Mucosa of stomach (tissue), 1 donor: ENCODE measurements at regions not wholly inside any gene's neighbourhood (a gene's known extent, or its start where the extent isn't known, plus 50 kb on each side); places are given as distances from the start of the nearest gene placed in this dataset.

Experiments
- H3K27me3 ChIP-seq: one replicate; pipeline ENCODE4 v1.7.0; 2013; ENCODE audit warnings: mild to moderate bottlenecking, low read length; ENCODE audit not compliant: control insufficient read depth, insufficient read depth
- H3K36me3 ChIP-seq: one replicate; pipeline ENCODE4 v1.7.0; 2013; ENCODE audit warnings: low read length; ENCODE audit not compliant: control insufficient read depth, insufficient read depth
- H3K4me1 ChIP-seq: one replicate; pipeline ENCODE4 v1.7.0; 2013; ENCODE audit warnings: mild to moderate bottlenecking, low read length; ENCODE audit not compliant: control insufficient read depth, insufficient read depth
- H3K4me3 ChIP-seq: one replicate; pipeline ENCODE4 v1.7.0; 2013; ENCODE audit warnings: low read length
- H3K9ac ChIP-seq: one replicate; pipeline ENCODE4 v1.7.0; 2013; ENCODE audit warnings: mild to moderate bottlenecking, low read length, moderate library complexity
- H3K9me3 ChIP-seq: one replicate; pipeline ENCODE4 v1.7.0; 2013; ENCODE audit warnings: mild to moderate bottlenecking, low read length, moderate library complexity; ENCODE audit not compliant: control insufficient read depth
- donor health status: Pancreatic carcinoma.

- Histone ChIP-seq H3K27me3 (no peaks in the 10 kb centered on the region), H3K4me3 (no peak overlapping the region), H3K4me1 (no peaks in the 10 kb centered on the region), H3K36me3 (no peaks in the 10 kb centered on the region), H3K9ac (no peak overlapping the region), H3K9me3 (no peaks in the 10 kb centered on the region)
Measured at GRCh38 chr20:42020316-42020715, 402.1 kb upstream of the CHD6 start.

- Histone ChIP-seq H3K4me1 (no peaks in the 10 kb centered on the region), H3K36me3 (no peaks in the 10 kb centered on the region), H3K9ac (no peak overlapping the region), H3K4me3 (no peak overlapping the region), H3K27me3 (no peaks in the 10 kb centered on the region), H3K9me3 (no peaks in the 10 kb centered on the region)
Measured at GRCh38 chr20:42018979-42019378, 400.8 kb upstream of the CHD6 start.

- Histone ChIP-seq H3K4me1 (no peaks in the 10 kb centered on the region), H3K36me3 (no peaks in the 10 kb centered on the region), H3K27me3 (no peaks in the 10 kb centered on the region), H3K9me3 (no peaks in the 10 kb centered on the region), H3K9ac (no peak overlapping the region), H3K4me3 (no peak overlapping the region)
Measured at GRCh38 chr20:42010090-42010489, 391.9 kb upstream of the CHD6 start.

- no peaks in the 10 kb centered on the region for H3K4me1 ChIP-seq
- no peak overlapping the region for H3K4me3 ChIP-seq
- H3K9me3 ChIP-seq = no peaks in the 10 kb centered on the region
- no peaks in the 10 kb centered on the region for H3K27me3 ChIP-seq
- no peak overlapping the region for H3K9ac ChIP-seq
- H3K36me3 ChIP-seq = no peaks in the 10 kb centered on the region
Measured at GRCh38 chr20:42007251-42007650, 389.1 kb upstream of the CHD6 start.

GRCh38 chr20:42005211-42005610, 387.0 kb upstream of the CHD6 start:
- Histone ChIP-seq H3K36me3 (no peaks in the 10 kb centered on the region), H3K9me3 (no peaks in the 10 kb centered on the region), H3K4me1 (no peaks in the 10 kb centered on the region), H3K27me3 (no peaks in the 10 kb centered on the region), H3K9ac (no peak overlapping the region), H3K4me3 (no peak overlapping the region)

- H3K9ac ChIP-seq = no peak overlapping the region
- H3K4me1 ChIP-seq = no peaks in the 10 kb centered on the region
- H3K27me3 ChIP-seq = no peaks in the 10 kb centered on the region
- H3K4me3 ChIP-seq = no peak overlapping the region
- no peaks in the 10 kb centered on the region for H3K36me3 ChIP-seq
- H3K9me3 ChIP-seq = no peaks in the 10 kb centered on the region
Measured at GRCh38 chr20:42003380-42003779, 385.2 kb upstream of the CHD6 start.

- no peak overlapping the region for H3K9ac ChIP-seq
- H3K4me1 ChIP-seq = no peaks in the 10 kb centered on the region
- H3K27me3 ChIP-seq = no peaks in the 10 kb centered on the region
- no peaks in the 10 kb centered on the region for H3K9me3 ChIP-seq
- H3K36me3 ChIP-seq = no peaks in the 10 kb centered on the region
- H3K4me3 ChIP-seq = no peak overlapping the region
Measured at GRCh38 chr20:41998539-41999341, 380.6 kb upstream of the CHD6 start.

- H3K4me3 ChIP-seq = no peak overlapping the region
- no peaks in the 10 kb centered on the region for H3K4me1 ChIP-seq
- no peaks in the 10 kb centered on the region for H3K36me3 ChIP-seq
- no peaks in the 10 kb centered on the region for H3K27me3 ChIP-seq
- no peak overlapping the region for H3K9ac ChIP-seq
- no peaks in the 10 kb centered on the region for H3K9me3 ChIP-seq
Measured at GRCh38 chr20:41996951-41997350, 378.8 kb upstream of the CHD6 start.

- H3K4me3 ChIP-seq = no peak overlapping the region
- H3K36me3 ChIP-seq = no peaks in the 10 kb centered on the region
- H3K9me3 ChIP-seq = no peaks in the 10 kb centered on the region
- H3K9ac ChIP-seq = no peak overlapping the region
- H3K27me3 ChIP-seq = no peaks in the 10 kb centered on the region
- no peaks in the 10 kb centered on the region for H3K4me1 ChIP-seq
Measured at GRCh38 chr20:41992481-41992880, 374.3 kb upstream of the CHD6 start.

- no peaks in the 10 kb centered on the region for H3K27me3 ChIP-seq
- H3K9me3 ChIP-seq = no peaks in the 10 kb centered on the region
- no peak overlapping the region for H3K9ac ChIP-seq
- no peaks in the 10 kb centered on the region for H3K36me3 ChIP-seq
- H3K4me3 ChIP-seq = no peak overlapping the region
- no peaks in the 10 kb centered on the region for H3K4me1 ChIP-seq
Measured at GRCh38 chr20:41991412-41991811, 373.2 kb upstream of the CHD6 start.

GRCh38 chr20:41989935-41990635, 371.9 kb upstream of the CHD6 start:
- H3K9ac ChIP-seq = no peak overlapping the region
- no peak overlapping the region for H3K4me3 ChIP-seq
- H3K4me1 ChIP-seq = no peaks in the 10 kb centered on the region
- no peaks in the 10 kb centered on the region for H3K27me3 ChIP-seq
- H3K9me3 ChIP-seq = no peaks in the 10 kb centered on the region
- no peaks in the 10 kb centered on the region for H3K36me3 ChIP-seq

GRCh38 chr20:41989039-41989679, 371.0 kb upstream of the CHD6 start:
- Histone ChIP-seq H3K4me3 (no peak overlapping the region), H3K27me3 (no peaks in the 10 kb centered on the region), H3K36me3 (no peaks in the 10 kb centered on the region), H3K4me1 (no peaks in the 10 kb centered on the region), H3K9ac (no peak overlapping the region), H3K9me3 (no peaks in the 10 kb centered on the region)
